ENCODE measurements at regions not wholly inside any gene's neighbourhood (a gene's known extent, or its start where the extent isn't known, plus 50 kb on each side); places are given as distances from the start of the nearest gene placed in this dataset.

DNA sequence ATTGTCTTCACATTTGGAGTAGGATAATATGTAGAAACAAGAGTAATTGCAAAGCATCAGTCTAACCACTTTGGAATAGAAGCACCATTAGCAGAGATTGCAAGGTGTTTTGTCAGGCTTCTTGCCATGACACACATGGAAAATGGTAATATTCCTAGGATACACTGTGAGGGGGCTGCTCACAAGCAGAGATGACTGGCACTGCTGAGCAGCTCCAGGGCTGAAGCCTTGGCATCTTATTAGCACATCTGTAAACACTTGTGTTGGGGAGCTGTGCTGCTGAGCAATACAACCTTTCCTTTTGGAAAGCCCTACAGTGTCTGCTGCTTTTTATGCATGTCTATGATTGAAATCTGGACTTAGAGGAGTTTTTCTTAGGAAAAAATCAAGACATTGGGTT is 602.2 kb downstream of the XIRP2 start:
- no peak for TF ChIP-seq CTCF (IDR thresholded peaks at IDR 0.05; ENCODE audit: low read depth, low read length, missing input control)
- TF ChIP-seq TAF1 (conservative IDR thresholded peaks at IDR 0.05): no peak
- TF ChIP-seq RXRA (IDR thresholded peaks at IDR 0.05): no peak
- no peak for TF ChIP-seq YY1 (IDR thresholded peaks at IDR 0.05)
- no peak for TF ChIP-seq EGR1 (IDR thresholded peaks at IDR 0.05; ENCODE audit: low read depth in 2 of 2)
- TF ChIP-seq RAD21 (IDR thresholded peaks at IDR 0.05): no peak
- TF ChIP-seq, protein P1, sequence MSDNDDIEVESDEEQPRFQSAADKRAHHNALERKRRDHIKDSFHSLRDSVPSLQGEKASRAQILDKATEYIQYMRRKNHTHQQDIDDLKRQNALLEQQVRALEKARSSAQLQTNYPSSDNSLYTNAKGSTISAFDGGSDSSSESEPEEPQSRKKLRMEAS (IDR thresholded peaks at IDR 0.05): no peak
- TF ChIP-seq NR2F2 (IDR thresholded peaks at IDR 0.05): no peak
- no peak for TF ChIP-seq REST (IDR thresholded peaks at IDR 0.05)
- no peak for TF ChIP-seq JUND (IDR thresholded peaks at IDR 0.05)
